ENCODE measurements at regions not wholly inside any gene's neighbourhood (a gene's known extent, or its start where the extent isn't known, plus 50 kb on each side); places are given as distances from the start of the nearest gene placed in this dataset.

DNA sequence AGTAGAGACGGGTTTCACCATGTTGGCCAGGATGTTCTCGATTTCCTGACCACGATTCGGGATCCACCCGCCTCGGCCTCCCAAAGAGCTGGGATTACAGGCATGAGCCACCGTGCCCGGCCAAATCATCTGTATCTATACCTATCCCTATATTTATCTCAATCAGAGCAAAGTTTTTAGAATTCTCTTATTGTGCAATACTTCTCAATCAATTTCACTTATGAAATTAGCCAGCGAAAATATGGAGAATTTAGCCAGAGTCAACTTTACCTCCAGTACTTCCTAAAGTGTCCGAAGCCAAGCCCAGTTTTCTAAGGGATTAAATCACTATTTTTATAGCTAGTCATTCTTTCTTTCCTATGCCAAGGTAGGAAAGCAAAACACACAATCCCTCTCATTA is 319.1 kb upstream of the PFKP start:
- no peaks in the 10 kb centered on the region for H4K20me1 ChIP-seq (ENCODE audit: insufficient read depth, poor library complexity, severe bottlenecking)
- no peak overlapping the region for H3K4me3 ChIP-seq
- no peaks in the 10 kb centered on the region for H3K9me2 ChIP-seq (replicated peaks; ENCODE audit: insufficient read depth)
- no peaks in the 10 kb centered on the region for H3K36me3 ChIP-seq (replicated peaks; ENCODE audit: insufficient read depth, low read depth)
- WGBS (ENCODE audit: low lambda C conversion rate, missing lambda C conversion rate), result 94% methylated on average over 10 of the region's 10 CpGs
- no peaks in the 10 kb centered on the region for H3K27me3 ChIP-seq
- H3K79me2 ChIP-seq, result no peaks in the 10 kb centered on the region
- H3K4me1 ChIP-seq (ENCODE audit: insufficient read depth), result no peaks in the 10 kb centered on the region
- no peak for DNase-seq (ENCODE audit: low spot score)
- H2AFZ ChIP-seq, result no peak overlapping the region
- H3K27ac ChIP-seq, result no peak overlapping the region
- TF ChIP-seq EZH2phosphoT487 (IDR thresholded peaks at IDR 0.05; ENCODE audit: low read depth, severe bottlenecking, unreplicated experiment) (no peak), CTCF (IDR thresholded peaks at IDR 0.05; ENCODE audit: poor library complexity) (no peak), EZH2 (IDR thresholded peaks at IDR 0.05; ENCODE audit: borderline replicate concordance) (no peak)
- no peaks in the 10 kb centered on the region for H3K9me3 ChIP-seq (ENCODE audit: low read depth)
- no peak overlapping the region for H3K4me2 ChIP-seq

GRCh38 chr10:2746638-2747037 is 320.7 kb upstream of the PFKP start:
- 92% methylated on average over 8 of the region's 8 CpGs for WGBS (ENCODE audit: low lambda C conversion rate, missing lambda C conversion rate)
- no peaks in the 10 kb centered on the region for H3K4me1 ChIP-seq (ENCODE audit: insufficient read depth)

GRCh38 chr10:2745666-2746065 is 321.7 kb upstream of the PFKP start:
- no peaks in the 10 kb centered on the region for H3K36me3 ChIP-seq (replicated peaks; ENCODE audit: insufficient read depth, low read depth)
- 71% methylated on average over 5 of the region's 5 CpGs for WGBS (ENCODE audit: low lambda C conversion rate, missing lambda C conversion rate)
- TF ChIP-seq CTCF (IDR thresholded peaks at IDR 0.05; ENCODE audit: poor library complexity) (no peak), EZH2 (IDR thresholded peaks at IDR 0.05; ENCODE audit: borderline replicate concordance) (no peak), EZH2phosphoT487 (IDR thresholded peaks at IDR 0.05; ENCODE audit: low read depth, severe bottlenecking, unreplicated experiment) (no peak)
- H3K27ac ChIP-seq, result no peak overlapping the region
- H3K4me2 ChIP-seq, result no peak overlapping the region
- no peaks in the 10 kb centered on the region for H3K9me2 ChIP-seq (replicated peaks; ENCODE audit: insufficient read depth)
- DNase-seq (ENCODE audit: low spot score), result no peak
- H3K27me3 ChIP-seq, result no peaks in the 10 kb centered on the region
- H3K4me1 ChIP-seq (ENCODE audit: insufficient read depth), result no peaks in the 10 kb centered on the region
- H3K79me2 ChIP-seq, result no peaks in the 10 kb centered on the region
- H3K4me3 ChIP-seq, result no peak overlapping the region
- no peak overlapping the region for H2AFZ ChIP-seq
- no peaks in the 10 kb centered on the region for H4K20me1 ChIP-seq (ENCODE audit: insufficient read depth, poor library complexity, severe bottlenecking)
- no peaks in the 10 kb centered on the region for H3K9me3 ChIP-seq (ENCODE audit: low read depth)

More at GRCh38 chr10:2746638-2747037, 320.7 kb upstream of the PFKP start:
- Histone ChIP-seq H3K9me3 (ENCODE audit: low read depth) (no peaks in the 10 kb centered on the region), H3K27ac (no peak overlapping the region), H3K27me3 (no peaks in the 10 kb centered on the region), H2AFZ (no peak overlapping the region), H3K36me3 (replicated peaks; ENCODE audit: insufficient read depth, low read depth) (no peaks in the 10 kb centered on the region), H4K20me1 (ENCODE audit: insufficient read depth, poor library complexity, severe bottlenecking) (no peaks in the 10 kb centered on the region), H3K9me2 (replicated peaks; ENCODE audit: insufficient read depth) (no peaks in the 10 kb centered on the region), H3K79me2 (no peaks in the 10 kb centered on the region), H3K4me2 (no peak overlapping the region), H3K4me3 (no peak overlapping the region)
- DNase-seq (ENCODE audit: low spot score), result no peak
- no peak for TF ChIP-seq CTCF (IDR thresholded peaks at IDR 0.05; ENCODE audit: poor library complexity)
- no peak for TF ChIP-seq EZH2 (IDR thresholded peaks at IDR 0.05; ENCODE audit: borderline replicate concordance)
- TF ChIP-seq EZH2phosphoT487 (IDR thresholded peaks at IDR 0.05; ENCODE audit: low read depth, severe bottlenecking, unreplicated experiment), result no peak
